H1 (cell line): ENCODE measurements at regions not wholly inside any gene's neighbourhood (a gene's known extent, or its start where the extent isn't known, plus 50 kb on each side); places are given as distances from the start of the nearest gene placed in this dataset.

Source experiments
- CTCF ChIA-PET: fragments of 300-600 bp; sonication (Branson Sonifier 250); formaldehyde crosslinking; loops from one replicate; lab custom pipeline; 2021; ENCODE audit not compliant: partially characterized antibody; lab: Charles Lee
- POLR2A ChIA-PET: fragments of 300-600 bp; sonication (Branson Sonifier 250); formaldehyde crosslinking; loops from one replicate; lab custom pipeline; 2021; ENCODE audit warnings: inconsistent platforms; ENCODE audit not compliant: partially characterized antibody; lab: Charles Lee
- DNase-seq, 2 experiments: peaks; one replicate each; pipeline versions ENCODE4 v3.0.0 to v3.0.0-alpha.2; 2010 to 2022; ENCODE audit warnings: low spot score in 2 of 2, low read depth in 1 of 2, mixed read lengths in 1 of 2
- FAIRE-seq: peaks from 2 replicates; lab custom pipeline; 2011; peaks lifted over from hg19 to GRCh38; lab: Jason Lieb, UNC
- H2AFZ ChIP-seq: 2 replicates; pipeline ENCODE4 v1.8.1; 2012; ENCODE audit warnings: low read length, inconsistent platforms
- H2AK5ac ChIP-seq: 2 replicates; pipeline ENCODE4 v1.6.1; 2013; ENCODE audit warnings: low read depth, low read length
- H2BK120ac ChIP-seq: replicated peaks from 2 replicates; pipeline ENCODE3; 2013; ENCODE audit warnings: low read depth, low read length, inconsistent platforms
- H2BK12ac ChIP-seq: 2 replicates; pipeline ENCODE4 v1.6.1; 2013; ENCODE audit warnings: low read depth, low read length
- H2BK15ac ChIP-seq: 2 replicates; pipeline ENCODE4 v1.6.1; 2013; ENCODE audit warnings: low read length
- H2BK20ac ChIP-seq: 2 replicates; pipeline ENCODE4 v1.6.1; 2013; ENCODE audit warnings: low read length
- H2BK5ac ChIP-seq: 2 replicates; pipeline ENCODE4 v1.6.1; 2013; ENCODE audit warnings: low read depth, low read length
- H3K14ac ChIP-seq: 2 replicates; pipeline ENCODE4 v1.6.1; 2013; ENCODE audit warnings: inconsistent platforms; ENCODE audit not compliant: insufficient read length
- H3K18ac ChIP-seq: 2 replicates; pipeline ENCODE4 v1.6.1; 2013; ENCODE audit warnings: low read length; ENCODE audit errors: extremely low read depth
- H3K23ac ChIP-seq: 2 replicates; pipeline ENCODE4 v1.6.1; 2013; ENCODE audit warnings: inconsistent platforms; ENCODE audit not compliant: insufficient read length
- H3K23me2 ChIP-seq: 2 replicates; pipeline ENCODE4 v1.6.1; 2013; ENCODE audit warnings: low read depth, low read length
- H3K27ac ChIP-seq: 2 replicates; pipeline ENCODE4 v1.6.1; 2011; ENCODE audit warnings: low read depth, low read length, inconsistent platforms
- H3K27me3 ChIP-seq, 4 experiments: replicated peaks in 1 of 4; 1 replicate in 1 of 4; 2 replicates in 3 of 4; pipeline versions ENCODE4 v1.6.1 to v1.8.1; 2011 to 2013; ENCODE audit warnings: low read length in 3 of 4, mild to moderate bottlenecking in 3 of 4, inconsistent platforms in 2 of 4, mixed read lengths in 2 of 4, moderate library complexity in 1 of 4; ENCODE audit not compliant: control insufficient read depth in 3 of 4, insufficient read depth in 3 of 4; ENCODE audit errors: extremely low read depth in 1 of 4
- H3K36me3 ChIP-seq, 4 experiments: 2 replicates each; pipeline versions ENCODE4 v1.6.1 to v1.8.1; 2011 to 2013; ENCODE audit warnings: mild to moderate bottlenecking in 4 of 4, low read length in 3 of 4, moderate library complexity in 2 of 4, control low read depth in 1 of 4, inconsistent platforms in 1 of 4; ENCODE audit not compliant: insufficient read depth in 4 of 4, control insufficient read depth in 2 of 4
- H3K4ac ChIP-seq: replicated peaks from 2 replicates; pipeline ENCODE3; 2013; ENCODE audit warnings: low read length, low read depth, mixed read lengths, inconsistent platforms; ENCODE audit not compliant: insufficient read length
- H3K4me1 ChIP-seq, 4 experiments: replicated peaks in 1 of 4; 1 replicate in 1 of 4; 2 replicates in 3 of 4; pipeline versions ENCODE4 v1.6.1 to v1.8.1; 2011 to 2013; ENCODE audit warnings: low read length in 3 of 4, inconsistent platforms in 2 of 4, mixed read lengths in 1 of 4; ENCODE audit not compliant: insufficient read depth in 4 of 4, control insufficient read depth in 3 of 4
- H3K4me2 ChIP-seq, 2 experiments: 2 replicates each; pipeline versions ENCODE4 v1.6.1 to v1.8.1; 2011 to 2013; ENCODE audit warnings: low read depth in 2 of 2, low read length in 2 of 2, control low read depth in 1 of 2, inconsistent platforms in 1 of 2, mild to moderate bottlenecking in 1 of 2; ENCODE audit not compliant: insufficient read depth in 1 of 2
- H3K4me3 ChIP-seq, 4 experiments: fragments of 200-600, 300-600 bp in 1 of 4; sonication (generic), shearing (Covaris generic), sonication (Bioruptor Twin) in 1 of 4; 2 replicates each; pipeline versions ENCODE4 v1.5.1 to v1.8.1; 2011 to 2016; ENCODE audit warnings: low read length in 4 of 4, low read depth in 3 of 4, control low read depth in 2 of 4, inconsistent platforms in 2 of 4, mild to moderate bottlenecking in 2 of 4, mixed read lengths in 1 of 4, moderate library complexity in 1 of 4; ENCODE audit not compliant: insufficient read depth in 2 of 4; ENCODE audit errors: extremely low read depth in 1 of 4
- H3K56ac ChIP-seq: replicated peaks from 2 replicates; pipeline ENCODE3; 2013; ENCODE audit warnings: low read depth, mild to moderate bottlenecking, mixed read lengths, low read length, inconsistent platforms; ENCODE audit not compliant: insufficient read length
- H3K79me1 ChIP-seq: 2 replicates; pipeline ENCODE4 v1.6.1; 2013; ENCODE audit warnings: low read depth, low read length, control low read depth
- H3K79me2 ChIP-seq, 2 experiments: 2 replicates each; pipeline versions ENCODE4 v1.6.1 to v1.8.1; 2012 to 2013; ENCODE audit warnings: low read length in 2 of 2, mild to moderate bottlenecking in 2 of 2, inconsistent platforms in 1 of 2; ENCODE audit not compliant: insufficient read depth in 2 of 2, control insufficient read depth in 1 of 2
- H3K9ac ChIP-seq, 4 experiments: replicated peaks in 1 of 4; 1 replicate in 1 of 4; 2 replicates in 3 of 4; pipeline versions ENCODE4 v1.6.1 to v1.8.1; 2011 to 2013; ENCODE audit warnings: low read depth in 3 of 4, low read length in 3 of 4, control low read depth in 2 of 4, mild to moderate bottlenecking in 2 of 4, moderate library complexity in 2 of 4, inconsistent platforms in 1 of 4; ENCODE audit errors: extremely low read depth in 1 of 4
- H3K9me3 ChIP-seq, 2 experiments: 2 replicates each; pipeline versions ENCODE4 v1.6.1 to v1.8.1; 2012 to 2013; ENCODE audit warnings: mild to moderate bottlenecking in 2 of 2, moderate library complexity in 2 of 2, control low read depth in 1 of 2, inconsistent platforms in 1 of 2, low read depth in 1 of 2, low read length in 1 of 2, mixed read lengths in 1 of 2; ENCODE audit not compliant: insufficient read depth in 2 of 2
- H4K20me1 ChIP-seq, 2 experiments: replicated peaks in 1 of 2; 2 replicates each; pipeline versions ENCODE3 to v1.8.1; 2011 to 2013; ENCODE audit warnings: inconsistent platforms in 2 of 2, low read length in 2 of 2, mild to moderate bottlenecking in 1 of 2; ENCODE audit not compliant: insufficient read depth in 2 of 2, control insufficient read depth in 1 of 2
- H4K5ac ChIP-seq: 2 replicates; pipeline ENCODE4 v1.6.1; 2013; ENCODE audit warnings: low read length, low read depth, mixed read lengths, inconsistent platforms; ENCODE audit not compliant: insufficient read length
- H4K8ac ChIP-seq: 2 replicates; pipeline ENCODE4 v1.8.0; 2013; ENCODE audit warnings: mild to moderate bottlenecking, moderate library complexity, low read length, inconsistent platforms; ENCODE audit not compliant: insufficient read depth; ENCODE audit errors: extremely low read depth
- H4K91ac ChIP-seq: replicated peaks from 2 replicates; pipeline ENCODE3; 2013; ENCODE audit warnings: low read length, mixed read lengths, inconsistent platforms; ENCODE audit not compliant: insufficient read length
- FOSL1 ChIP-seq: IDR thresholded peaks from 2 replicates; pipeline ENCODE4 v1.6.1; 2011; ENCODE audit warnings: mild to moderate bottlenecking, low read depth, low read length, moderate library complexity; ENCODE audit not compliant: insufficient read depth
- WGBS, 2 experiments: shearing (Covaris generic) in 1 of 2; methylation state at CpG; one replicate each; pipeline versions ENCODE4 v1.1.6 to v1.1.7; 2013 to 2015; ENCODE audit warnings: low lambda C conversion rate in 2 of 2, mixed read lengths in 2 of 2, inconsistent platforms in 1 of 2, low coverage in 1 of 2, missing lambda C conversion rate in 1 of 2; ENCODE audit not compliant: insufficient replicate concordance in 2 of 2, insufficient coverage in 1 of 2, insufficient read length in 1 of 2; ENCODE audit errors: extremely low coverage in 1 of 2, missing lambda C conversion rate in 1 of 2; 5-methylcytosine and 5-hydroxymethylcytosine counted together

DNA sequence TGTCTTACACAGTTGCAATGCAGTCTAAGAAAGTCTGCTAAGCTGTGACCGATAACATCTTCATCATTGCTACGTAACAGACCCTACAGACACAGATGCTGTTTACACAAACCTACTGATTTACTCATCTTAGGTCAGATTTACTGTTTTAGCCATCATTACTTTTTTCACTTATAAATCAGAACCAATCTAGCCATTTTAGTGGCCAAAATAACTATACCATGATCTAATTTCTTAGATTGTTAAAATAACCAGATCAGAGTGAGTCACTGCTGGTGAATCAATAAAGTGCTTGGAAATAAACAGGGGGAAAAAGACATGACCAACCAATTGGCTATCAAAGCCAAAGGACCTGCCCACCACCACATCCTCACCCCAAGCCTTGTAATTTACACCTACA is 57.0 kb upstream of the FOXN3 start:
- CTCF ChIA-PET = interaction anchor here (1.5 kb wide), 1 partner anchor 16 kb away, joined by 6 read pairs; no protein-coding TSS in a partner anchor
- Histone ChIP-seq H3K4me2 (no peak overlapping the region), H3K27ac (no peak overlapping the region), H3K27me3 (no peaks in the 10 kb centered on the region), H3K23ac (no peak overlapping the region), H3K23me2 (no peaks in the 10 kb centered on the region), H2BK12ac (no peak overlapping the region), H3K56ac (no peak overlapping the region), H2BK20ac (no peak overlapping the region), H3K4me1 (no peaks in the 10 kb centered on the region), H4K5ac (no peak overlapping the region), H3K14ac (no peak overlapping the region), H3K9ac (no peak overlapping the region), H3K18ac (no peak overlapping the region), H2BK15ac (no peak overlapping the region), H3K9me3 (no peaks in the 10 kb centered on the region; a peak in 1 of 4 replicates), H3K4me3 (no peak overlapping the region), H4K91ac (no peak overlapping the region), H3K79me2 (peaks cover 0 to 30% of the 10 kb centered on the region in 2 experiments; a peak in 1 of 4 replicates), H2BK120ac (no peak overlapping the region), H2BK5ac (no peak overlapping the region), H2AK5ac (no peak overlapping the region), H3K79me1 (peaks cover 11% of the 10 kb centered on the region; the same call in 1 of the 2 replicates), H3K4ac (no peak overlapping the region), H3K36me3 (no peaks in the 10 kb centered on the region; a peak in 1 of 8 replicates), H4K20me1 (no peaks in the 10 kb centered on the region), H2AFZ (no peak overlapping the region), H4K8ac (no peak overlapping the region)
- 98% methylated on average over 2 of the region's 2 CpGs; no CpG with 5 or more reads in 1 of the 2 experiments for WGBS, 2 experiments
- POLR2A ChIA-PET = interaction anchor here (0.5 to 0.6 kb wide), 2 partner anchors 19 to 330 kb away, joined by 3 read pairs; no protein-coding TSS in a partner anchor
- FAIRE-seq = no peak
- DNase-seq = no peak
- TF ChIP-seq FOSL1 = no peak
